B cell (primary cell): ENCODE measurements at regions not wholly inside any gene's neighbourhood (a gene's known extent, or its start where the extent isn't known, plus 50 kb on each side); places are given as distances from the start of the nearest gene placed in this dataset.

Source experiments
- CTCF ChIP-seq: fragments of 200-600 bp; IDR thresholded peaks from one replicate; pipeline ENCODE4 v1.8.0; 2022; ENCODE audit warnings: antibody characterized with exemption, mild to moderate bottlenecking
- EZH2 ChIP-seq: IDR thresholded peaks from 2 replicates; pipeline ENCODE4 v1.6.1; 2012; ENCODE audit warnings: borderline replicate concordance, low read depth, mild to moderate bottlenecking, moderate library complexity, low read length; ENCODE audit not compliant: insufficient read depth, poor library complexity, severe bottlenecking

DNA sequence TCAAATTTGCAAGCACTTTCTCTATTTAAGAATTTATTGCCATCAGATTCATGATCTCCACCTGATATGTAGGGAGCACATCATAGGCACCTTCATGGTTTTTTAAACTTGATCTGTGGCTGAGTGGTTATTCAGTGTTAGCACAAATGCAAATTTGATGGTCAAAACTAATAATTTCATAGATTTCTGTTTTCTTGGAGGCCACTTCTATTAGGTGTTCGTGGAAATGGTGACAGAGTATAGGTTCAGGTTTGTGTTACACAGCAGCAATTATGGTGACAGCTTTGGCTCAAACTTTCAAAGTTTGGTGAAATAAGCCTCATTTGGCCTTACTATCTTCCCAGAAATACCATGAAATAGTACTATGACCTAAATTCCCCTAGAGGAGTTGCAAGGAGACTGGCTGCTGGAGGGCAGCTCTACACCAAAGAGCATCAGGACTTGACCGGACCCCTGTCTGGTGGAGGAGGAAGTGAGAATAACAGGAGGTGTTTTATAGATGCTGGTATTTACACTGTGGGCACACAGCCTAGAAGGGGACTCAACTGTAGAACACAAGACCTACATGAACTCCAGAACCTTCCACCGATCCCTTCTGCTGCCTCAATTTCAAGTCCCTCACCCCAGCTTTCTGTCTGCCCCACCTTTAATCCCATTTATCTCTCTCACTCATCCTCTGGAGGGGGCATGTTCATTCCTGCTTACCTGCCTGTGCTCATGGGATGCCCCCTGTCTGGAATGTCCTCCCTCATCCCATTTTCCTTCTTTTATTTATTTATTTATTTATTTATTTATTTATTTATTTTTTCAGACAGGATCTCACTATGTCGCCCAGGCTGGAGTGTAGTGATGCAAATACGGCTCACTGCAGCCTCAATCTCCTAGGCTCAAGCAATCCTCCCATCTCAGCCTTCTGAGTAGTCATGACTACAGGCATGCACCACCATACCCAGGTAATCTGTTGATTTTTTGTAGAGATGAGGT is 132.9 kb upstream of the SIX2 start:
- TF ChIP-seq CTCF (no peak), EZH2 (no peak)
